ENCODE measurements at regions not wholly inside any gene's neighbourhood (a gene's known extent, or its start where the extent isn't known, plus 50 kb on each side); places are given as distances from the start of the nearest gene placed in this dataset.
A peak's percentile ranks its signal among the peaks of the same experiment; 100 is the strongest.

- Mint-ChIP-seq H3K36me3 (peaks cover 0 to 9% of the 10 kb centered on the region in 2 donors), H3K4me1 (no peaks in the 10 kb centered on the region), H3K27me3 (peaks cover 0 to 6% (median 1%) of the 10 kb centered on the region in 3 donors), H3K9me3 (peaks cover 0 to 18% (median 10%) of the 10 kb centered on the region in 7 donors), H3K4me3 (no peak overlapping the region), H3K27ac (no peak overlapping the region)
- DNase-seq (no peak), ATAC-seq (ENCODE audit: low read depth in 2 of 2) (no peak)
These were observed 351.7 kb downstream of the HRH4 start for GRCh38 chr18:24811950-24812681.

GRCh38 chr18:24814521-24814920 lies 354.1 kb downstream of the HRH4 start:
- H3K9me3 Mint-ChIP-seq, result peaks cover 0 to 9% (median 0%) of the 10 kb centered on the region in 7 donors
- ATAC-seq (ENCODE audit: low read depth in 2 of 2) (no peak), DNase-seq (no peak)
- no peaks in the 10 kb centered on the region for H3K36me3 Mint-ChIP-seq
- no peak overlapping the region for H3K4me3 Mint-ChIP-seq
- no peak overlapping the region for H3K27ac Mint-ChIP-seq
- H3K27me3 Mint-ChIP-seq, result peaks cover 2 to 7% (median 3%) of the 10 kb centered on the region in 3 donors
- H3K4me1 Mint-ChIP-seq, result no peaks in the 10 kb centered on the region

- no peak for ATAC-seq (ENCODE audit: low read depth in 2 of 2)
- Mint-ChIP-seq H3K9me3 (peaks cover 0 to 4% (median 0%) of the 10 kb centered on the region in 7 donors), H3K4me3 (peak overlapping the region in 1 of 8 donors; percentile 5), H3K27ac (no peak overlapping the region), H3K27me3 (peaks cover 11 to 15% (median 13%) of the 10 kb centered on the region in 3 donors), H3K36me3 (no peaks in the 10 kb centered on the region), H3K4me1 (no peaks in the 10 kb centered on the region)
- no peak for DNase-seq
These were observed 356.7 kb downstream of the HRH4 start for GRCh38 chr18:24817150-24817549.

GRCh38 chr18:24817587-24818371 lies 357.3 kb downstream of the HRH4 start:
- no peak for ATAC-seq (ENCODE audit: low read depth in 2 of 2)

GRCh38 chr18:24818441-24818840 lies 358.0 kb downstream of the HRH4 start:
- H3K36me3 Mint-ChIP-seq, result no peaks in the 10 kb centered on the region
- H3K4me3 Mint-ChIP-seq, result no peak overlapping the region
- H3K27me3 Mint-ChIP-seq, result peaks cover 11 to 16% (median 15%) of the 10 kb centered on the region in 3 donors
- peaks cover 0 to 4% (median 0%) of the 10 kb centered on the region in 7 donors for H3K9me3 Mint-ChIP-seq
- no peaks in the 10 kb centered on the region for H3K4me1 Mint-ChIP-seq
- no peak overlapping the region for H3K27ac Mint-ChIP-seq
- DNase-seq (no peak), ATAC-seq (ENCODE audit: low read depth in 2 of 2) (no peak)

More at GRCh38 chr18:24817587-24818371, 357.3 kb downstream of the HRH4 start:
- H3K4me3 Mint-ChIP-seq, result no peak overlapping the region
- peaks cover 11 to 16% (median 15%) of the 10 kb centered on the region in 3 donors for H3K27me3 Mint-ChIP-seq
- H3K4me1 Mint-ChIP-seq, result no peaks in the 10 kb centered on the region
- H3K36me3 Mint-ChIP-seq, result no peaks in the 10 kb centered on the region
- H3K27ac Mint-ChIP-seq, result no peak overlapping the region
- no peak for DNase-seq
- H3K9me3 Mint-ChIP-seq, result peaks cover 0 to 4% (median 0%) of the 10 kb centered on the region in 7 donors

GRCh38 chr18:24819141-24819890 lies 358.9 kb downstream of the HRH4 start:
- H3K9me3 Mint-ChIP-seq, result peaks cover 0 to 1% (median 0%) of the 10 kb centered on the region in 7 donors
- DNase-seq, result no peak
- H3K27me3 Mint-ChIP-seq, result peaks cover 11 to 16% (median 15%) of the 10 kb centered on the region in 3 donors
- no peak overlapping the region for H3K4me3 Mint-ChIP-seq
- H3K27ac Mint-ChIP-seq, result no peak overlapping the region
- no peaks in the 10 kb centered on the region for H3K36me3 Mint-ChIP-seq
- ATAC-seq (ENCODE audit: low read depth in 2 of 2), result no peak
- H3K4me1 Mint-ChIP-seq, result no peaks in the 10 kb centered on the region

GRCh38 chr18:24825397-24825796 lies 365.0 kb downstream of the HRH4 start:
- no peak overlapping the region for H3K27ac Mint-ChIP-seq
- ATAC-seq (ENCODE audit: low read depth in 2 of 2) (no peak), DNase-seq (no peak)
- no peaks in the 10 kb centered on the region for H3K36me3 Mint-ChIP-seq
- H3K4me3 Mint-ChIP-seq, result no peak overlapping the region
- H3K27me3 Mint-ChIP-seq, result peaks cover 8 to 16% (median 12%) of the 10 kb centered on the region in 3 donors
- no peaks in the 10 kb centered on the region for H3K4me1 Mint-ChIP-seq
- no peaks in the 10 kb centered on the region for H3K9me3 Mint-ChIP-seq

GRCh38 chr18:24826605-24827004 lies 366.2 kb downstream of the HRH4 start:
- ATAC-seq (ENCODE audit: low read depth in 2 of 2), result no peak
- Mint-ChIP-seq H3K36me3 (no peaks in the 10 kb centered on the region), H3K27me3 (peaks cover 13 to 17% (median 15%) of the 10 kb centered on the region in 3 donors), H3K4me1 (no peaks in the 10 kb centered on the region), H3K27ac (no peak overlapping the region), H3K9me3 (no peaks in the 10 kb centered on the region), H3K4me3 (no peak overlapping the region)
- no peak for DNase-seq

- peaks cover 10 to 24% (median 13%) of the 10 kb centered on the region in 3 donors for H3K27me3 Mint-ChIP-seq
- ATAC-seq (ENCODE audit: low read depth in 2 of 2) (no peak), DNase-seq (no peak)
- no peaks in the 10 kb centered on the region for H3K36me3 Mint-ChIP-seq
- no peak overlapping the region for H3K4me3 Mint-ChIP-seq
- no peaks in the 10 kb centered on the region for H3K4me1 Mint-ChIP-seq
- no peaks in the 10 kb centered on the region for H3K9me3 Mint-ChIP-seq
- H3K27ac Mint-ChIP-seq, result no peak overlapping the region
These were observed 367.1 kb downstream of the HRH4 start for GRCh38 chr18:24827501-24827900.

- no peak overlapping the region for H3K27ac Mint-ChIP-seq
- H3K4me1 Mint-ChIP-seq, result no peaks in the 10 kb centered on the region
- ATAC-seq (ENCODE audit: low read depth in 2 of 2) (no peak), DNase-seq (no peak)
- no peak overlapping the region for H3K4me3 Mint-ChIP-seq
- peaks cover 0 to 2% (median 0%) of the 10 kb centered on the region in 7 donors for H3K9me3 Mint-ChIP-seq
- H3K27me3 Mint-ChIP-seq, result peaks cover 31 to 39% (median 32%) of the 10 kb centered on the region in 3 donors
- no peaks in the 10 kb centered on the region for H3K36me3 Mint-ChIP-seq
These were observed 370.6 kb downstream of the HRH4 start for GRCh38 chr18:24831081-24831480.

- H3K27ac Mint-ChIP-seq, result no peak overlapping the region
- H3K9me3 Mint-ChIP-seq, result peaks cover 0 to 2% (median 0%) of the 10 kb centered on the region in 7 donors
- peaks cover 31 to 39% (median 32%) of the 10 kb centered on the region in 3 donors for H3K27me3 Mint-ChIP-seq
- ATAC-seq (ENCODE audit: low read depth in 2 of 2) (no peak), DNase-seq (no peak)
- H3K4me3 Mint-ChIP-seq, result no peak overlapping the region
- H3K4me1 Mint-ChIP-seq, result no peaks in the 10 kb centered on the region
- no peaks in the 10 kb centered on the region for H3K36me3 Mint-ChIP-seq
These were observed 371.6 kb downstream of the HRH4 start for GRCh38 chr18:24831871-24832665.

GRCh38 chr18:24835751-24836150 lies 375.3 kb downstream of the HRH4 start:
- ATAC-seq (ENCODE audit: low read depth in 2 of 2), result no peak
- Mint-ChIP-seq H3K36me3 (no peaks in the 10 kb centered on the region), H3K4me1 (no peaks in the 10 kb centered on the region), H3K27ac (no peak overlapping the region), H3K9me3 (peaks cover 0 to 2% (median 0%) of the 10 kb centered on the region in 7 donors), H3K4me3 (no peak overlapping the region), H3K27me3 (peaks cover 20 to 31% (median 21%) of the 10 kb centered on the region in 3 donors)
- no peak for DNase-seq
